Cerebellar nuclear complex (tissue), 1 donor: ENCODE measurements at regions not wholly inside any gene's neighbourhood (a gene's known extent, or its start where the extent isn't known, plus 50 kb on each side); places are given as distances from the start of the nearest gene placed in this dataset.
"Not testable (repeated sequence)": the region's sequence is repeated elsewhere in the genome, so short reads cannot be mapped to it uniquely, and the experiment has no call there.

Experiments used
- DNase-seq, 2 experiments: peaks; one replicate each; lab custom pipeline; 2025; lab: John Stamatoyannopoulos, UW

- no peak for DNase-seq
Observed at GRCh38 chr4:152195888-152196287, 340.0 kb downstream of the FBXW7 start.

GRCh38 chr4:152193059-152193458 is 342.8 kb downstream of the FBXW7 start:
- no peak for DNase-seq

- DNase-seq, result no peak
Observed at GRCh38 chr4:152190907-152191306, 345.0 kb downstream of the FBXW7 start.

- no peak for DNase-seq
Observed at GRCh38 chr4:152189451-152190179, 346.3 kb downstream of the FBXW7 start.

GRCh38 chr4:152188801-152189200 is 347.1 kb downstream of the FBXW7 start:
- DNase-seq, result no peak

GRCh38 chr4:152187693-152188092 is 348.2 kb downstream of the FBXW7 start:
- DNase-seq, result no peak

- no peak for DNase-seq
Observed at GRCh38 chr4:152185786-152186550, 349.9 kb downstream of the FBXW7 start.

GRCh38 chr4:152181150-152181549 is 354.7 kb downstream of the FBXW7 start:
- DNase-seq, result no peak

- DNase-seq, result no peak
Observed at GRCh38 chr4:152180369-152180768, 355.5 kb downstream of the FBXW7 start.

GRCh38 chr4:152177538-152177937 is 358.4 kb downstream of the FBXW7 start:
- not testable (repeated sequence) for DNase-seq

GRCh38 chr4:152176627-152177214 is 359.2 kb downstream of the FBXW7 start:
- DNase-seq, result no peak

GRCh38 chr4:152175586-152175985 is 360.3 kb downstream of the FBXW7 start:
- DNase-seq, result no peak

- DNase-seq, result no peak
Observed at GRCh38 chr4:152172146-152172545, 363.7 kb downstream of the FBXW7 start.

GRCh38 chr4:152171556-152171955 is 364.3 kb downstream of the FBXW7 start:
- no peak for DNase-seq

GRCh38 chr4:152169683-152170082 is 366.2 kb downstream of the FBXW7 start:
- DNase-seq, result no peak

GRCh38 chr4:152168987-152169616 is 366.8 kb downstream of the FBXW7 start:
- no peak for DNase-seq

GRCh38 chr4:152166567-152166966 is 369.3 kb downstream of the FBXW7 start:
- DNase-seq, result no peak

- no peak for DNase-seq
Observed at GRCh38 chr4:152165846-152166245, 370.0 kb downstream of the FBXW7 start.

GRCh38 chr4:152165146-152165545 is 370.7 kb downstream of the FBXW7 start:
- DNase-seq, result no peak

GRCh38 chr4:152164561-152164960 is 371.3 kb downstream of the FBXW7 start:
- DNase-seq, result no peak

GRCh38 chr4:152162331-152162697 is 373.6 kb downstream of the FBXW7 start:
- no peak for DNase-seq

GRCh38 chr4:152161676-152162330 is 374.1 kb downstream of the FBXW7 start:
- no peak for DNase-seq
